HG02885 (cell line): ENCODE measurements at regions not wholly inside any gene's neighbourhood (a gene's known extent, or its start where the extent isn't known, plus 50 kb on each side); places are given as distances from the start of the nearest gene placed in this dataset.

Source experiments
- ATAC-seq: cut with Tn5 transposase; IDR thresholded peaks from one replicate; pipeline ENCODE4 v1.9.1; 2021; ENCODE audit warnings: mild to moderate bottlenecking; ENCODE audit not compliant: unreplicated experiment, poor library complexity

DNA sequence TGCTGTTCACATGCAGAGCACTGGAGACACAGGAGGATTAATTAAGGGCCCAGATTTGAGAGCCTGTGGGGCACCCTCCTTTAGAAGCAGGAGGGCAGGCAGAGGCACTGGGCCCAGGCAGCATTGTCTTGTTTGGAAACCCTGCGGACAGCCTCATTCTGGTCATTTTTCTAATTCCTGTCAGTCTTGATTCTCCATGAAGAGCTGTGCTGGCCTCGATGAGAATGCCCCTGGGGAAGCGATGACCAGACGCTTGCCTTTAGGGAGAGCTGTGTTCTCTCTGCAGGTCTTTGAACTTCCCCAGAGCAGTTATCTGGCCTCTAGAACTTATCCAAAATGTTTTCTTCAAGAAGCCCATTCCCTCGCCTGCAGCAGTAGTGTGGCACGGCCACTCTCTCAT lies 117.8 kb upstream of the PTCH1 start:
- no peak for ATAC-seq

DNA sequence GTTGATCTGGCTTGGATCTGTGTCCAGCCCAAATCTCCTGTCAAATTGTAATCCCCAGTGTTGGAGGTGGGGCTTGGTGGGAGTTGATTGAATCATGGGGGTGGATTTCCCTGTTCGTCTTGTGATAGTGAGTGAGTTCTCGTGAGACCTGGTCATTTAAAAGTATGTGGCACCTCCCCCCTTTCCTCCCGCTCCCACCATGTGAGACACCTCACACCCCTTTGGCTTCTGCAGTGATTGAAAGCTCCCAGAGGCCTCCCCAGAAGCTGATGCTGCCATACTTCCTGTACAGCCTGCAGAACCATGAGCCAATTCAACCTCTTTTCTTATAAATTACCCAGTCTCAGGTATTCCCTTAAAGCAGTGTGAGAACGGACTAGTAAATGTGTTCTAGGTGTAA lies 117.3 kb upstream of the PTCH1 start:
- ATAC-seq: no peak

DNA sequence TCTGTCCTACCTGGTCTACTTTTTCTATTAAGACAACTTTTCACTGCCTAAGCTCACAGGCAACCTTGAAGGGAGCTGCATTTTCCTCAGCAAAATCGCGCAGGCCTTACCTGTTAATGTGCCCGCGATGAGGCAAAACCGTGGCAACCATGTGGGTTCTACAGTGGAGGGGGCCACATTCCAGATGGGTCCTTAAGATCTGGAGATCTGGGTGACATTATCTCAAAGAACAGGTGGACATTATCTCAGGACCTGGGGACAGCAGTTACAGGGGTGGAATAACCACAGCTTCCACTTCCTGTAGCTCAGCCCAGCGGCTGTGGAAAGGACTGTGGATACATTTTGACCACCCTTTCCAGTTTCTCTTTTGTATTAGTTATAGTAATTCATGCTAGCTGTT lies 112.8 kb upstream of the PTCH1 start:
- no peak for ATAC-seq

DNA sequence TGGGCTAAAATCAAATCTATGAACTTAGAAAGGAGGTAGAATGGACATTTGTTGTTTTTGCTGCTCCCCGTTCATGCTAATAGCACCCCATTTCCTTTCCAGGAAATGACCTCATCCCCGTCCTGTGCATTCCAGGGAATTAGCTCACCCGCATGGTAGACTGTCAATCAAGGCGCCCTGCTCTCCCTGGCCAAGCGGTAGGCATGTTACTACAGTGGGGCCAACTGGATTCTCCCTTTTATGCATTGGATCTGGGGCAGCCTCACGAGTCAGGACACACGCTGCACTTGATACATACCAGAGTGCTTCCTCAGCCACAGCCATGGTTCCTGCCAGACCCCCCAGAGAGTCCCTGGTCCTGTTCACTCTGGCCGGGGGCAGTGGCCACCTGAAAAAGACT lies 111.0 kb upstream of the PTCH1 start:
- no peak for ATAC-seq

DNA sequence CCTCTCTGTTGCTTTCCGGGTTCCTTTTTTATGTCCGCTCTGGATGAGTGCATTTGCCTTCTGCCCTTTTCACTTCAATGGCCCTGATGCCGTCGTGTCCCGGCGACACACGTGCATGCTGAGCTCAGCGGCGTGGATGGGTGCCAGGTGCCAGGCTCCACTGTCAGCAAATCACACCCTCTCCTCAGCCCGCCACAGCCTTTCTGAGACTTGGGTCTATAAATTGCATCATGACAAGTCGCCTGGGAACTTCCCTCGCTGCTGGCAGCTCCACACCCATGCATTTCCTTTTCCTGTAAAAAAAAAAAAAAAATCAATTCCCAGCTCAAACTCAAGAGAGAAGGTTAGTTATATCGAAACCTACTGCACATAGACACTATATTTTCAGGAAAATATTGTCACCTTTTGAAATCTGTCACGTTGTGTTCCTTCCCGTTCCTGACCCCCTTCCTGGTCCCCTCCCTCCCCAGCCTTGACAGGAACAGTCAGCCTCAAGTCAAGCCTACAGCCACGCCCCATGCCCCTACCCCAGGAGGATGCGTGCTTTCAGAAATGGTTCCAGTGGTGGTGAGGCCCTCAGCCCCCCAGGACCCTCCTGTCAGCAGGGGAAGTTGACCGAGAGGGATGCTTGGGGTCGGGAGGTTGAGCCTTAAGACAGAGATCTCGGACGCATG lies 110.3 kb upstream of the PTCH1 start:
- no peak for ATAC-seq

DNA sequence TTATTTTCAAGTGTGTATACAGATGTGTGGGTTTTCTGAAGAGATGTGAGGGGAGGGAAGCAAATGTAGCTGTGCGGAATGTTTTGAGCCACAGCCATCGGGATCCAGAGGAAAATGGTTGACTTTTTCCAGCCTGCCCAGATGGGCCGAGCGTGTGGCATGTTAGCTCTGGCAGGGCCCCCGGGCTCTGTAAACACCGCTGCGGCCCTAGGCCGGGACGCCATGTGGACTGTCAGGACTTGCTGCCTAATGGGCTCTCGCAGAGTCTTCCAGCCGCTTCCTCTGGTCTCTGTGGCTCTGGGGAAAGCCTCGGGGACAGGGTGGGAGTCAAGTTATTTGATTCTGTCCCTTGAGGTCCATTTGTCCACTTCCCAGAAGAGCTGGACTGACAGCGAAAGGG lies 109.6 kb upstream of the PTCH1 start:
- ATAC-seq: no peak

DNA sequence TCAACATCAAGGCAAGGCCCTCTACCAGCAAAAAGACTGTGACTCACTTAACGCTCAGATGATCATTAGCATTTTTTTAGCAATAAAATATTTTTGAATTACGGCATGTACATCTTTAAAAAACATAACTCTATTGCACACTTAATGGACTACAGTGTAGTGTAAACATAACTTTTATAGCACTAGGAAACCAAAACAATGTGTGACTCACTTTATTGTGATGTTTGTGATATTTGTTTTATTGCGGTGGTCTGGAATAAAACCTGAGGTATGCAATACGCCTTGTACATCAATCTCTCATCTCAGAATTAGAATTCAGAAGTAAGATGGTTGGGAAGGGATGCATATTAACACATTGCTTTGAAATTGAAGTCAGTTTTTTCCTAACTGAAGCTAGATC lies 106.9 kb upstream of the PTCH1 start:
- ATAC-seq: no peak

DNA sequence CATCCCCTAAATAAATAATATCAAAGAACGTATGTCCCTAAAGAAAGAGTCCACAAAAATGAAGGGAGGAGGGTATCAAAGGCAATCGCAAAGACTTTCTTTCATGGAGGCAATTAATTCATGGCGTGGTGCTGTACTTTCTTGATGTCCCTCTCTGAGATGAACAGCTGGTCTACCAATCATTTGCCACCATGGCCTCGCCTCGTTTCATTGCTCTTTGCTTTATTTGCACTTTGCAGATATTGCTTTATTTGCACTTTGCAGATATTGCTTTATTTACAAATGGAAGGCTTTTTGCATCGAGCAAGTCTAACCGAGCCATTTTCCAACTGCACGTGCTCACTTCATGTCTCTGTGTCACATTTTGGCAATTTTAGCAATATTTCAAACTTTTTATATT lies 104.0 kb upstream of the PTCH1 start:
- ATAC-seq: no peak

DNA sequence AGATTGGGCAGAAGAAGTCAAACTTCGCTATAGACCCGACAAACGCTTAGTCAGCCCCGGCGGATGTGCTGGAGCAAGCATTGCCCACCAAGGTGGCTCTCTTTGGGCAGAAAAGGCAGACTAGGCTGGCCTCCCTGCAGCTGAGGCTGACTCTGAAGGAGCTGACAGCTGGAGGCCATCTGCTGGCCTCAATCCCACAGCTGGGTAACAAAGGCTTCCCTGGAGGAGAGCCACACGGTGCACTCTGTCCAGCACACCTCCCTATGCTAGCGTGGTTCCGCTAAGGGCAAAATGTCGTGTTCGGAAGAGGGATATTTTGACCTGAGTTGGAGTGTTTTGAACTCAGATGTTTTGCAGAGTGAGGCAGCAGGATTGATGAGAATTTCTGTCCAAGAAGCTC lies 103.5 kb upstream of the PTCH1 start:
- no peak for ATAC-seq

DNA sequence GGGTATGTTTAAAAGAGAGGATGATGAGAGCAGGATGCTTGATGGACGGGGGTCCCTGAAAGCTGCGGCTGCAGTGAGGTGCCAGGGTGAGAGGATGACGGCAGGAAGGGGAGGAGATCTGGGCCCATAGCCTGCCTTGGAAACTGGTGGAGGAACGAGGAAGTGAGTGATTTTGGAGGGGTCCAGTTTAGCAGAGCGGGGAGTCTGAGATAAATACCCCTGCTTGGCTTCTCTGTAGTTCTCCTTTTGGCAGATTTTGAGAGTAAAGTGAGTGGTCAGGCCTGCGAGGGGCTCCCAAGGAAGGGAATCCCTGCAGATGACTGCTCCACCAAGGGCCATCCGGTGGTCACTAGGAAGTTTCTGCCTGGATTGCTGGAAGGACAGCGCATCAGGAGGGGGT lies 98.5 kb upstream of the PTCH1 start:
- ATAC-seq: no peak

DNA sequence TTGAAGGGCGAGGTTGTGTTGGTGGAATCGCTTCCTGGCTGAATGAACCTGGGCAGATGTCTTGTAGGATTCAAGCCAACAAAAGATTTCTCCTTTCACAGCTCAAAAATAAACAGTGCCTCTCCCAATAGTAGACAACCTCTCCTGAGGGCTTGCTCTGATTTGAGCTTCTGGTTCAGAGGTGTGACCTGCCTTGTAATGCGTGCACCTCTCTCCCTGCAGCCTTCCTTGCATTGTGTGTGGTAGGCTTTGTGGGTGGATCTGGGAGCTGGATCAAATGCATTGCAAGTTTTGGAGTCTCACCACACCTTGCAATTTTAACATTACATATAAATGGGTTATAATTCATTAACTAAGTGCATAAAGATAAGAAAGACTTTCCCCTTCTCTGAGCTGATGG lies 96.9 kb upstream of the PTCH1 start:
- no peak for ATAC-seq

DNA sequence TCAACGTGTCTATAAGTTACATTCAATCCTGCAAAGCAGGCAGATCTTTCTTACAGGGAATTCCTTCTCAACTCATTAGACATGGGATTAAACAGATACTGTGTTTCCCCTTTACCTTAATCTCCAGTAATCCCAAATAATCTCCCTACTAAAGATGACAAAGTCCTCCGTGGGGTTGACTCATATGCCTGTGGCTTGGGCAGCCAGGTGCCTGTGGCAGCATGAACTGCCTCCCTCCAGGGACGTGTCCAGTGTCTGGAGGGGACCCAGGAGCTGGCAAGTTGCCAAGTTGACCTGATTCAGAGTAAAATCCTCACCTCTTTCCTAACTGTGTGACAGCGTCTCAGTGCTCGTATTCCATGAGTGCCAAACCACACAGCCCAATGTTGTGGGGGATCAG lies 94.6 kb upstream of the PTCH1 start:
- no peak for ATAC-seq

DNA sequence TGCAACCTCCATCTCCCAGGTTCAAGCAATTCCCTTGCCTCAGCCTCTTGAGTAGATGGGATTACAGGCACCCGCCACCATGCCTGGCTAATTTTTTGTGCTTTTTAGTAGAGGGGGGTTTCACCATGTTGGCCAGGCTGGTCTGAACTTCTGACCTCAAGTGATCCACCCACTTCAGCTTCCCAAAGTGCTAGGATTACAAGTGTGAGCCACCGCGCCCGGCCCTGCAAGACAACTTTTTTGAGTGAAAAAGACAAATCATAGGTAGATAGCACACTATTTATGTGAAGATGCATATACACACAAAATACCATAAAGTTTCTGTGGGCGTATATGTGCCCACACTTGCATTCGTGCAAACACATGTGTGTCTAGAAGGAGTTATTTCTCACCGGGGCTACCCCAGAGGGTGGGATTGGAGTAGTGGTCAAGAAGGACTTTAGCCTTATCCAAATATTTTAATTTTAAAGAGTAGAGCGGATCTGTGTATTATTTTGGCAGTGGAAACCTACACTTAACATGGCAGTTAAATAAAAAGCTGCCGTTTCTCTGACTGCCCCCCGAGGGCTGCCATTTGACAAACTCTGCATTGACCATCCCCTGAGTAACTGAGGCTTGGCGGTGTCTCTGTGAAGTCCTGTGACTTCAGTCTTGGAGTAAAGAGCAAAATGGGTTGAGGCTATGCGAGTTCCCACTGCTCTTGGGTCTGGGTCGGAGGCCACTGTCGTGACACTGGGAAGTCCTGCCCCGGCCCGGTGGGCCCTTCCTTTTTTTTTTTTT lies 93.4 kb upstream of the PTCH1 start:
- no peak for ATAC-seq

DNA sequence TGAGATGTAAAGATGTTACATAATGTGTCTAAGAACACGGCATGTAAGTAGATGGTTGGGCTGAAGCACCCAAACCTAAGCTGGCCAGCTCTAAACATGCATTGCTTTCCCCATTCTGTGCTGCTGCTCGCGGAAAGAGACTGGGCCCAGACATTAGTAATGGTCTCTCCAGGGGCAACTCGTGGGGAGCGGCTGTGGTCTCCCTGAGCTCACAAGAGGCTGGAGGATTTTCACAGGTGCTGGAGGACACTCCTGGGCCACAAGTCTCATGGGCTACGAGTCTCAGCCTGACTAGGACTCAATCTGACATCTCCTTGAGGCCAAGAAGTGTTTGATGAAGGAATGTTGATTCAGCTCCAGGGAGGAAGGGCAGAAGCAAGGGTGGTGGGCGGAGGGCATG lies 92.7 kb upstream of the PTCH1 start:
- ATAC-seq: no peak

DNA sequence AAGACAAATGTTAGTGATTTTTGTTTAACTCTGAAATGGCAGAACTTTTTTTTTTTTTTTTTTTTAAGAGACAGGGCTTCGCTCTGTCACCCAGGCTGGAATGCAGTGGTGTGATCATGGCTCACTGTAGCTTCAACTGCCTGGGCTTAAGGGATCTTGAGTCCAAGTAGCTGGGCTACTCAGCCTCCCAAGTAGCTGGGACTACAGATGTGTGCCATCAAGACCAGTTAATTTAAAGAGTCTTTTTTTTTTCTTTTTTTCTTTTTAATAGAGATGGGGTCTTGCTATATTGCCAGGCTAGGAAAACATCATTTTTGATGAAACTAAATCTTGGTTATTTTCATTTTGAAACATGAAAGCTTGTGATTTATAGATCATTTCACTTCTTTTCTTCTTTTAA lies 91.6 kb upstream of the PTCH1 start:
- ATAC-seq: no peak

DNA sequence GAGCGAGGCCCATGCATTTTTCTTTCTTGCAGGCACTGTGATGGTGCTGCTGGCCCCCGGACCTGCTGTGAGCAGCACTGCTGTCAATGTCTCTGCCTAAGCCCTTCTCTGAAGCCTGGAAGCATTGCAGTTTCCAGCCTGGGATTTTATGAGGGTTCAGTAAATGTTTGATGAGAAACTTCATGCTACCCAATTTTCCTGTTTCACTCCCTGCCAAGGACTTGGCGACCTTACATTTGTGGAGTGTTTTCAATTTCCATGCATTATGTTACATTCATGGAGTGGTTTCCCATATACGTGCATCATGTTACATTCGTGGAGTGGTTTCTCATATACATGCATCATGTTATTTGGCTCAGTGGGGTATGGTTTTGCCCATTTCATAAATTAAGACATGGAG lies 90.7 kb upstream of the PTCH1 start:
- ATAC-seq: no peak

DNA sequence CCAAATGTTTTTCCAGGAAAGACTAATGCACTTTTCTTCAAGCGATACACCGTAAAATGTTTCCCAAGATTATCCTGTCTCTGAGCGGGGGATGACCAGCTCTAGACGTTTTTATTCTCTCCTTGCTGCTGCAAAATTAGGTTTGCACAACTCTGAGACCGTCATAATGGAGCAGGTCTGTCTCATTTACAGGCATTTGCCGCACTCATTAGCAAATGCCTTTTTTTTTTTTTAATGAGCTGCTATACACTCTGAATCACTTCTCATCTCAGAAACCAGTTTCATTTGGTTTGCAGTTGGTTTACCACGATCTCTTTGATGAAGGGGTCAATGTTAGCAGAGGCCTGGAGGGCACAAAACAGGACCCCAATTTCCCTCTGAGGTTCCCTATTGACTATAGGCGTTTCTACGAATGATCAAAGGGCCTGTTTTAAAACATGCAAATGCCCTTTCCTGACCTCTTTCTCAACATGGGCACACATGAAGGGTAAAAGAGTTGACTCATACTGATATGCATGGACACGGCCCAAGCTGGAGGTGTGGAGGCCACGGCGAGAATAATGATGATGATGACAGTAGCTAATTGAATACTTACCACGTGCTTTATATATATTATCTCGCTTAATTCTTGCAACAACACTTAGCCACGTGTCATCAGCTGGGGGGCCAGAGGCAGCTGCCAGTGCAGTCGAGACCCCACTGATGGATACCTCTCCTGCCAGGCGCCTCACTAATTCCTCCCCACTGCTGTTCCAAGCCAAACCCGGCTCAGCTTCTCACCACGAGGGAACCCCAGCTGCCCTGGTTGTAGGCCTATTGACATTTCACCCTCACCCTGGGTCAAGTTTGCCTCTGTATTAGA lies 89.9 kb upstream of the PTCH1 start:
- no peak for ATAC-seq

DNA sequence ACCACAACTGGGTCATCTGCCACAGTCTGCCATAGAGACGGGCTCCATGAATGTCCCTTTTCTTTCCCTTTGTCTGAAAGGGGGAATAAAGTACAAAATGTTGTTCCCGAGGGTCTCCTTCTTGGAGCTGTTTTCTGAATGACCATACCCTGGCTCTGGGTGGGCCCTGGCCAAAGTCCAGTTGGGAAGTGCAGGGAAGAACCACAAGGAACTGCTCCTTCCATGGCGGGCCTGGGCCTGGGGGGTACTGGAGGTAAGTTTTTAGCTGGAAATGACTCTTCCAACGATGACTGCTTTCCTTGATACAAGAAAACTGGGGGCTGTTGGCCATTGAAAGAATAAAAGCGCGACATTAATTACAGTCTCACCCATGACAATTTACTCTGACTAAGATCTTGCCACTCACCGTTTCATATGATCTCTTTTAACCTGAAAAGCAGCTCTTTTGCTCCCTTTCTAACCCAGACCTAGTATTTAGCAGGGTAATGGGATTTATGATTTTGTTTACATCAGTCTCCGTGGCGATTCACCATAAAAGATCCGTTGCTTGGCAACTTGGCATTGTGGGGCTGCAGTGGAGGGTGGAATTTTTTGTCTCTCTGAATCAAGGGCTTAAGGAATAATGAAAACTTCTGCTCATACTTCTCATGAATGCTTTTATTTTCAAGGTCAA lies 89.2 kb upstream of the PTCH1 start:
- ATAC-seq: no peak

DNA sequence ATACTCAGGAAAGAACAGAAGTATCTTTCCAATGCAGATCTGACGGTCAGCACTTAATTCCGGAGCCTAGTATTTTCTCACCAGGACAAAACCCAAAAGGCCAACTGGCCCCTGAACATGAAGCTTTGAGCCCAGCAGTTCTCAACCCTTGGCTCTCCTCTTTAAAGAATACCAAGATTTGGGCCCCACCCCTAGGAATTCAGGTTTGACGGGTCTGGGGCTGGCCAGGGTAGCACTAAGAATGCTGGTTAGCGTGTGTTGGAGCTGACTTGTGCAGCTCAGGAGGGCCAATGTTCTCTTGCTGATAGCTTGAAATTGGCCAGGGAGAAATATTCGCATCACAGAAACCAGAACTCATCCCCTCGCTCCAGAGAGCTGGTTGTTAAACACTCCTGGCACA lies 88.3 kb upstream of the PTCH1 start:
- ATAC-seq: no peak

DNA sequence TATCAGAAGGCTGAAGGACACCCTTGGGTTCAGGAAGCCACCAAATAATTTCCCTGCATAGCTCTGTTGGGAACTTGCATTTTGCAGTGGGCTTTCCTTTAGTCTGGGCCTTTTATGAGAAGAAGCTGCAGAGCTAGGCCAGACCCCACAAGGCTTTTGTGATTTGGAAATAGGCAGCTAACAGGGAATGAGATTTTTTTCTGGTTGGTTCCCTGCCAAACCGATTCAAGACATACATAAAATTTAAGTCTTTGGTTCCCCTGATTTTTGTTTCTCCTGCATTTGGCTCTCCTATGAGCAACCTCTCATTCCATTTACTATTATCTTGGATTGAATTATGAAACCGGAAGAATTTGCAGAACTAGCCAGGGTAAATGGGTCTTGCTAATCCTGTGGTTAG lies 81.5 kb upstream of the PTCH1 start:
- no peak for ATAC-seq
